ENCODE measurements at regions not wholly inside any gene's neighbourhood (a gene's known extent, or its start where the extent isn't known, plus 50 kb on each side); places are given as distances from the start of the nearest gene placed in this dataset.
"Not testable (repeated sequence)": the region's sequence is repeated elsewhere in the genome, so short reads cannot be mapped to it uniquely, and the experiment has no call there.

GRCh38 chr1:196152086-196152485 lies 456.2 kb downstream of the KCNT2 start:
- no peak for DNase-seq (ENCODE audit: low spot score)
- no TSS peak for BruUV-seq (replicated peaks)
- ChIA-PET POLR2A (no interaction called here), CTCF (ENCODE audit: unreplicated experiment) (no interaction called here)
- H3K4me2 ChIP-seq (ENCODE audit: low read length): no peak overlapping the region
- H3K9me2 ChIP-seq (ENCODE audit: insufficient read depth, low read length): no peaks in the 10 kb centered on the region
- TF ChIP-seq CTCF (conservative IDR thresholded peaks at IDR 0.05; ENCODE audit: low read length) (no peak), EZH2phosphoT487 (IDR thresholded peaks at IDR 0.05; ENCODE audit: borderline replicate concordance, low read depth, low read length) (no peak)
- no peaks in the 10 kb centered on the region for H3K79me2 ChIP-seq (ENCODE audit: insufficient read depth, low read depth, low read length)
- H3K36me3 ChIP-seq (ENCODE audit: insufficient read depth, low read length): no peaks in the 10 kb centered on the region
- intact Hi-C loops (cut with micrococcal nuclease; ENCODE audit: unreplicated experiment): loop anchor here (5.0 kb wide), 1 partner anchor 225 kb away; no protein-coding TSS in a partner anchor
- no peak overlapping the region for H3K27ac ChIP-seq (ENCODE audit: low read depth, low read length, poor library complexity, severe bottlenecking)
- H2AFZ ChIP-seq (ENCODE audit: low read length): no peak overlapping the region
- no peaks in the 10 kb centered on the region for H3K4me1 ChIP-seq (ENCODE audit: insufficient read depth, low read length, poor library complexity, severe bottlenecking)
- H4K20me1 ChIP-seq (ENCODE audit: insufficient read depth, low read length): no peaks in the 10 kb centered on the region
- no peaks in the 10 kb centered on the region for H3K9me3 ChIP-seq (ENCODE audit: low read length)
- H3K4me3 ChIP-seq (ENCODE audit: low read depth, low read length, poor library complexity, severe bottlenecking): no peak overlapping the region

DNA sequence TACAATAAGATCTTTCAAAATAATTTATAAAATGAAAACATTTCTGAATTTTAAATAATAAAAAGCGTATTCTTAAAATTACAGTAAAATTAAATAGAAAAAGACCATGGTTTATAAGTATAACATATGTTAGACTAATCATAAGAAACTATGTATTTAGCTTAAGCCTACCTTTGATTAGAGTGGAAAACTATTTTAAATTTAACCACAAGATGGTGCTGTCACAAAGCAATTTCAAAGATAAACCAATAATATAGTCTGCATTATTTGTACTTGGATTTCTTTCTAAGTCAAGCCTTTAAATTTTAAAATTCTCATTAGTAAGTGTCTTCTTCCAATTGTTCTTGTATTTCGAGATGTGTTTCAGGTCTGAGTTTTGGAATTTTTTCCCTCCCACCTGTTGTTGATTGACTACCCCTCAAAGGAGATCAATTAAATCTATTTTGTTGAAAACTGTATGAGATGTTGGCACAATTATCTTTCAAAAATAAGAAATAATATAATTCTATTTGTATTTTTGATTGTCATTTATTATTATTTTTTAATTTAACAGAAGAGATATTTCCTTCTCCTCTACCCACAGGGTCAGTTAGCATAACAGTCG lies 459.8 kb downstream of the KCNT2 start:
- intact Hi-C loops (cut with micrococcal nuclease; ENCODE audit: unreplicated experiment): loop anchor here (1.0 to 5.0 kb wide), 2 partner anchors 161 to 514 kb away; no protein-coding TSS in a partner anchor
- H3K9me3 ChIP-seq (ENCODE audit: low read length): no peaks in the 10 kb centered on the region
- DNase-seq (ENCODE audit: low spot score): peak; percentile 29
- CTCF ChIA-PET (ENCODE audit: unreplicated experiment): interaction anchor here (0.5 to 2.3 kb wide), 2 partner anchors 29 to 161 kb away, joined by 5 to 8 read pairs; no protein-coding TSS in a partner anchor
- TF ChIP-seq CTCF (conservative IDR thresholded peaks at IDR 0.05; ENCODE audit: low read length) (peak; percentile 87), EZH2phosphoT487 (IDR thresholded peaks at IDR 0.05; ENCODE audit: borderline replicate concordance, low read depth, low read length) (no peak)
- no peaks in the 10 kb centered on the region for H3K4me1 ChIP-seq (ENCODE audit: insufficient read depth, low read length, poor library complexity, severe bottlenecking)
- no peak overlapping the region for H3K4me2 ChIP-seq (ENCODE audit: low read length)
- H3K27ac ChIP-seq (ENCODE audit: low read depth, low read length, poor library complexity, severe bottlenecking): no peak overlapping the region
- no peak overlapping the region for H3K4me3 ChIP-seq (ENCODE audit: low read depth, low read length, poor library complexity, severe bottlenecking)
- no peak overlapping the region for H2AFZ ChIP-seq (ENCODE audit: low read length)
- H4K20me1 ChIP-seq (ENCODE audit: insufficient read depth, low read length): no peaks in the 10 kb centered on the region
- no peaks in the 10 kb centered on the region for H3K79me2 ChIP-seq (ENCODE audit: insufficient read depth, low read depth, low read length)
- no peaks in the 10 kb centered on the region for H3K36me3 ChIP-seq (ENCODE audit: insufficient read depth, low read length)
- no TSS peak for BruUV-seq (replicated peaks)
- POLR2A ChIA-PET: interaction anchor here (1.0 kb wide), 1 partner anchor 30 kb away, joined by 3 read pairs; no protein-coding TSS in a partner anchor
- no peaks in the 10 kb centered on the region for H3K9me2 ChIP-seq (ENCODE audit: insufficient read depth, low read length)

DNA sequence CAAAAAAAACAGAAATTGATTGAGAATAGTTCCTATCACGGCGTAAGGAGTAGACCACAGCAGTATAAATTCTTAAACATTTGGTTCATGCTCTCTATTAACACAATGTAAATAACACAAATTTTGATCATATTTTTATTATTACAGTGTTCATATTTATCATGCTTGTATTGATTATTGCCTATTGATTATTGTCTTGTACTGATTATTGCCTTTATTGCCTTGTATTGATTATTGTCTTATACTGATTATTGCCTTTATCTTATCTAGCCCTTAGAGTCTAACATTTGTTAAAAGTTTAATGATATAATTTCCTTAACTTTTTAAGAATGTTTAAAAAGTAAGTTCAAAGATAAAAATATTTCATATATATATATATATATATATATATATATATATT lies 460.7 kb downstream of the KCNT2 start:
- intact Hi-C loops (cut with micrococcal nuclease; ENCODE audit: unreplicated experiment): loop anchor here (5.0 kb wide), 1 partner anchor 515 kb away; no protein-coding TSS in a partner anchor
- POLR2A ChIA-PET: no interaction called here
- TF ChIP-seq EZH2phosphoT487 (IDR thresholded peaks at IDR 0.05; ENCODE audit: borderline replicate concordance, low read depth, low read length): no peak
- no peak for TF ChIP-seq CTCF (conservative IDR thresholded peaks at IDR 0.05; ENCODE audit: low read length)

GRCh38 chr1:196145151-196145550 lies 463.1 kb downstream of the KCNT2 start:
- H3K4me3 ChIP-seq (ENCODE audit: low read depth, low read length, poor library complexity, severe bottlenecking); H3K79me2 ChIP-seq (ENCODE audit: insufficient read depth, low read depth, low read length); H3K27ac ChIP-seq (ENCODE audit: low read depth, low read length, poor library complexity, severe bottlenecking); H3K36me3 ChIP-seq (ENCODE audit: insufficient read depth, low read length); CTCF ChIA-PET (ENCODE audit: unreplicated experiment); BruUV-seq (replicated peaks); POLR2A ChIA-PET; H2AFZ ChIP-seq (ENCODE audit: low read length); H3K4me1 ChIP-seq (ENCODE audit: insufficient read depth, low read length, poor library complexity, severe bottlenecking); DNase-seq (ENCODE audit: low spot score); H4K20me1 ChIP-seq (ENCODE audit: insufficient read depth, low read length); H3K9me3 ChIP-seq (ENCODE audit: low read length); H3K4me2 ChIP-seq (ENCODE audit: low read length); H3K9me2 ChIP-seq (ENCODE audit: insufficient read depth, low read length): not testable (repeated sequence)
- intact Hi-C loops (cut with micrococcal nuclease; ENCODE audit: unreplicated experiment): loop anchor here (5.0 kb wide), 1 partner anchor 517 kb away; no protein-coding TSS in a partner anchor

More for the DNA sequence above, 460.7 kb downstream of the KCNT2 start:
- no peak for DNase-seq (ENCODE audit: low spot score)
- Histone ChIP-seq H3K9me3 (ENCODE audit: low read length) (no peaks in the 10 kb centered on the region), H3K4me3 (ENCODE audit: low read depth, low read length, poor library complexity, severe bottlenecking) (no peak overlapping the region), H3K9me2 (ENCODE audit: insufficient read depth, low read length) (no peaks in the 10 kb centered on the region), H3K79me2 (ENCODE audit: insufficient read depth, low read depth, low read length) (no peaks in the 10 kb centered on the region), H3K4me1 (ENCODE audit: insufficient read depth, low read length, poor library complexity, severe bottlenecking) (no peaks in the 10 kb centered on the region), H3K27ac (ENCODE audit: low read depth, low read length, poor library complexity, severe bottlenecking) (no peak overlapping the region), H4K20me1 (ENCODE audit: insufficient read depth, low read length) (no peaks in the 10 kb centered on the region), H3K36me3 (ENCODE audit: insufficient read depth, low read length) (no peaks in the 10 kb centered on the region), H2AFZ (ENCODE audit: low read length) (no peak overlapping the region), H3K4me2 (ENCODE audit: low read length) (no peak overlapping the region)
- CTCF ChIA-PET (ENCODE audit: unreplicated experiment): no interaction called here
- BruUV-seq (replicated peaks): no TSS peak
